ENCODE measurements at regions not wholly inside any gene's neighbourhood (a gene's known extent, or its start where the extent isn't known, plus 50 kb on each side); places are given as distances from the start of the nearest gene placed in this dataset.

DNA sequence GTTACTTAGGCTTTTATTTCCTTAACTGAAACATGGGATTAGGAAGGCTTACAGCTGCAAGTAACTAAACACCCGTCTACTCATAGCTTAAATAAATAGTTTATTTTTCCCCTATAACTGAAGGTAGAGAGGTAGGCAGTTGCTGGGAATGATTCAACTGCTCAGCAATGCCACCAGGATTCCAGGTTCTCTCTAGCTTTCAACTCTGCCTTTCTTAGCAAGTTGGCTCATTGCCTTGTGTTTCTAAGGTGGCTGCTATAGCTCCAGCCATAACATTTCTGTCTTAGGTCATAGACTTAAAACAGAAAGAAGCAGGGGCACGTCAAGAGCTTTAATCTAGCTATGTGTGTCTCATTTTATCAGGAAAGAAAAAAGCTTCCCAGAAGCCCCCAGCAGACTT lies 103.7 kb upstream of the MDM1 start:
- no peak for TF ChIP-seq POLR2AphosphoS5 (IDR thresholded peaks at IDR 0.05; ENCODE audit: insufficient read depth in 1 of 2, low read depth in 1 of 2)
- TF ChIP-seq, protein P1, sequence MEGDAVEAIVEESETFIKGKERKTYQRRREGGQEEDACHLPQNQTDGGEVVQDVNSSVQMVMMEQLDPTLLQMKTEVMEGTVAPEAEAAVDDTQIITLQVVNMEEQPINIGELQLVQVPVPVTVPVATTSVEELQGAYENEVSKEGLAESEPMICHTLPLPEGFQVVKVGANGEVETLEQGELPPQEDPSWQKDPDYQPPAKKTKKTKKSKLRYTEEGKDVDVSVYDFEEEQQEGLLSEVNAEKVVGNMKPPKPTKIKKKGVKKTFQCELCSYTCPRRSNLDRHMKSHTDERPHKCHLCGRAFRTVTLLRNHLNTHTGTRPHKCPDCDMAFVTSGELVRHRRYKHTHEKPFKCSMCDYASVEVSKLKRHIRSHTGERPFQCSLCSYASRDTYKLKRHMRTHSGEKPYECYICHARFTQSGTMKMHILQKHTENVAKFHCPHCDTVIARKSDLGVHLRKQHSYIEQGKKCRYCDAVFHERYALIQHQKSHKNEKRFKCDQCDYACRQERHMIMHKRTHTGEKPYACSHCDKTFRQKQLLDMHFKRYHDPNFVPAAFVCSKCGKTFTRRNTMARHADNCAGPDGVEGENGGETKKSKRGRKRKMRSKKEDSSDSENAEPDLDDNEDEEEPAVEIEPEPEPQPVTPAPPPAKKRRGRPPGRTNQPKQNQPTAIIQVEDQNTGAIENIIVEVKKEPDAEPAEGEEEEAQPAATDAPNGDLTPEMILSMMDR (IDR thresholded peaks at IDR 0.05) = no peak
